ENCODE measurements at regions not wholly inside any gene's neighbourhood (a gene's known extent, or its start where the extent isn't known, plus 50 kb on each side); places are given as distances from the start of the nearest gene placed in this dataset.

- no peak for DNase-seq (ENCODE audit: low read depth)
- TF ChIP-seq CTCF (conservative IDR thresholded peaks at IDR 0.05; ENCODE audit: control insufficient read depth, insufficient read depth, low read depth, low read length) = no peak
These were observed 104.3 kb upstream of the PPFIA2 start for GRCh38 chr12:81863406-81863805.

GRCh38 chr12:81859521-81859920 is 100.4 kb upstream of the PPFIA2 start:
- no peak for DNase-seq (ENCODE audit: low read depth)
- H3K4me3 ChIP-seq (ENCODE audit: control insufficient read depth, low read depth, low read length) = no peak overlapping the region
- TF ChIP-seq CTCF (conservative IDR thresholded peaks at IDR 0.05; ENCODE audit: control insufficient read depth, insufficient read depth, low read depth, low read length) = no peak

More at GRCh38 chr12:81863406-81863805, 104.3 kb upstream of the PPFIA2 start:
- H3K4me3 ChIP-seq (ENCODE audit: control insufficient read depth, low read depth, low read length) = no peak overlapping the region

DNA sequence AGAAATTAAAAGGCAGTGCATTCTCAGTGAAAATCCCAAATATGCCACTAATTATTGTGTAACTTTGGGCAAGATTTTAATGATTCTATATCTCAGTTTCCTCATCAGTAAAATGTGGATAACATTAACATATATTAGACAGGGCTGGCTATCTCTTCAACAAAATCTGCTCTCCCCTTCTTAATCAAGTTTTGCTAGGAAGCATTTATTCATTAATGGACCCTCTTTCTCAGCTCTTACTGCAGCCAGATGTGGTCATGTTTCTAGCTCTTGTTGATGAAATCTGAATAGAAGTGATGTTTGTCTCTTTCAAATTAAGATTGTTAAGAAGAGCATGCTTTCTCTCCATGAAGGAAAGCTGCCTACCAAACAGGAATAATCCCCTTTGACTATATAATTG is 84.4 kb upstream of the PPFIA2 start:
- no peak for TF ChIP-seq CTCF (conservative IDR thresholded peaks at IDR 0.05; ENCODE audit: control insufficient read depth, insufficient read depth, low read depth, low read length)
- no peak for DNase-seq (ENCODE audit: low read depth)
- no peak overlapping the region for H3K4me3 ChIP-seq (ENCODE audit: control insufficient read depth, low read depth, low read length)

DNA sequence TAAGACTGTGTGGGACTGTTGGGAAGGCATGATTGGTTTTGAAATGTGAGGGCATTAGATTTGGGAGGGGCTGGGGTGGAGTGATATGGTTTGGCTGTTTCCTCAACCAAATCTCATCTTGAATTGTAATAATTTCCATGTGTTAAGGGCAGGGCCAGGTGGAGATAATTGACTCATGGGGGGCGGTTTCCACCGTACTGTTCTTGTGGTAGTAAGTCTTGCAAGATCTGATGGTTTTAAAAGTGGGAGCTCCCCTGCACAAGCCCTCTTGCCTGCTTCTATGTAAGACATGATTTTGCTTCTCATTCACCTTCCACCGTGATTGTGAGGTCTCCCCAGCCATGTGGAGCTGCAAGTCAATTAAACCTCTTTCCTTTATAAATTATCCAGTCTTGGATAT is 76.6 kb upstream of the PPFIA2 start:
- no peak for DNase-seq (ENCODE audit: low read depth)
- H3K4me3 ChIP-seq (ENCODE audit: control insufficient read depth, low read depth, low read length) = no peak overlapping the region
- no peak for TF ChIP-seq CTCF (conservative IDR thresholded peaks at IDR 0.05; ENCODE audit: control insufficient read depth, insufficient read depth, low read depth, low read length)

DNA sequence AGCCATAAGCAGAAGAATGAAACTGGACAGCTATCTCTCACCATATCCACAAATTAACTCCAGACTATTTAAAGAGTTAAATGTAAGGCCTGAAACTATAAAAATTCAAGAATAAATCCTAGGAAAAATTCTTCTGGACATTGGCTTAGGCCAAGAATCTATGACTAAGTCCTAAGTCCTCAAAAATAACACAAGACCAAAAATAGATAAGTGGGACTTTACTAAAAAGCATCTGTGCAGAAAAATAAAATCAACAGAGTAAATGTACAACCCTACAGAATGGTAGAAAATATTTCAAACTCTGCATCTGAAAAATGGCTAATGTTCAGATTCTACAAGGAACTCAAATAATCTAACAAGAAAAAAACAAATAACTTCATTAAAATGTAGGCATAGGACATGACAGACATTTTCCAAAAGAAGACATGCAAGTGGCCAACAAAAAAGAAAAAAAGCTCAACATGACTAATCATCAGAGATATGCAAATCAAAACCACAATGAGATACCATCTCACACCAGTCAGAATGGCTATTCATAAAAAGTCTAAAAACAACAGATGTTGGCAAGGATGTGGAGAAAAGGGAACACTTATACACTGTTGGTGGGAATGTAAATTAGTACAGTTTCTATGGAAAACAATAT is 61.0 kb upstream of the PPFIA2 start:
- TF ChIP-seq CTCF (conservative IDR thresholded peaks at IDR 0.05; ENCODE audit: control insufficient read depth, insufficient read depth, low read depth, low read length) = no peak
- H3K4me3 ChIP-seq (ENCODE audit: control insufficient read depth, low read depth, low read length) = no peak overlapping the region
- DNase-seq (ENCODE audit: low read depth) = peak; percentile 69

- H3K4me3 ChIP-seq (ENCODE audit: control insufficient read depth, low read depth, low read length) = no peak overlapping the region
- TF ChIP-seq CTCF (conservative IDR thresholded peaks at IDR 0.05; ENCODE audit: control insufficient read depth, insufficient read depth, low read depth, low read length) = no peak
- DNase-seq (ENCODE audit: low read depth) = peak; percentile 15
These were observed 56.5 kb upstream of the PPFIA2 start for GRCh38 chr12:81815611-81816010.

- no peak overlapping the region for H3K4me3 ChIP-seq (ENCODE audit: control insufficient read depth, low read depth, low read length)
- no peak for DNase-seq (ENCODE audit: low read depth)
- TF ChIP-seq CTCF (conservative IDR thresholded peaks at IDR 0.05; ENCODE audit: control insufficient read depth, insufficient read depth, low read depth, low read length) = no peak
These were observed 52.6 kb upstream of the PPFIA2 start for GRCh38 chr12:81811778-81812125.
